ENCODE measurements at regions not wholly inside any gene's neighbourhood (a gene's known extent, or its start where the extent isn't known, plus 50 kb on each side); places are given as distances from the start of the nearest gene placed in this dataset.

DNA sequence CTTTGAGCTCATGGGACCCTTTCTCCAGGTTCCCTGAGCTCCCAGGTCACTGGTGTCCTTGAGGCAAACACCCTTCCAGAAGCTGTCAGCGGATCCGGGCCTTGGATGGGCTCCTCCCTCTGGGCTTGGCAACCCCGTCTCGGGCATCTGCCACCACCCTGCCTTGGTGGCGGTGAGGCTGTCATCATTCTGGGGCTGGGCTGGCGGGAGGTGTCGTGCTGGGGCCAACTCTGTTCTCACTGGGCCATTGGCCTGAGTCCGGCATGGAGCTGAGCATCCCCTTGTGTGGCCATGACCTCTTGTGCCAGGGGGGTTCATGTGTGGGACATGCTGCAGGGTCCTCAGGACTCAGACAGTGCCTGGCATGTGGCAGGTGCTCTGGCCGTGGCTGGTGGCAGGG lies 197.6 kb downstream of the LAT start:
- TF ChIP-seq, protein P1, sequence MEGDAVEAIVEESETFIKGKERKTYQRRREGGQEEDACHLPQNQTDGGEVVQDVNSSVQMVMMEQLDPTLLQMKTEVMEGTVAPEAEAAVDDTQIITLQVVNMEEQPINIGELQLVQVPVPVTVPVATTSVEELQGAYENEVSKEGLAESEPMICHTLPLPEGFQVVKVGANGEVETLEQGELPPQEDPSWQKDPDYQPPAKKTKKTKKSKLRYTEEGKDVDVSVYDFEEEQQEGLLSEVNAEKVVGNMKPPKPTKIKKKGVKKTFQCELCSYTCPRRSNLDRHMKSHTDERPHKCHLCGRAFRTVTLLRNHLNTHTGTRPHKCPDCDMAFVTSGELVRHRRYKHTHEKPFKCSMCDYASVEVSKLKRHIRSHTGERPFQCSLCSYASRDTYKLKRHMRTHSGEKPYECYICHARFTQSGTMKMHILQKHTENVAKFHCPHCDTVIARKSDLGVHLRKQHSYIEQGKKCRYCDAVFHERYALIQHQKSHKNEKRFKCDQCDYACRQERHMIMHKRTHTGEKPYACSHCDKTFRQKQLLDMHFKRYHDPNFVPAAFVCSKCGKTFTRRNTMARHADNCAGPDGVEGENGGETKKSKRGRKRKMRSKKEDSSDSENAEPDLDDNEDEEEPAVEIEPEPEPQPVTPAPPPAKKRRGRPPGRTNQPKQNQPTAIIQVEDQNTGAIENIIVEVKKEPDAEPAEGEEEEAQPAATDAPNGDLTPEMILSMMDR (IDR thresholded peaks at IDR 0.05): no peak
- no peak for TF ChIP-seq POLR2A (IDR thresholded peaks at IDR 0.05)

Measured in body of pancreas (tissue), 4 donors.